Thymus (tissue), 11 donors: ENCODE measurements at regions not wholly inside any gene's neighbourhood (a gene's known extent, or its start where the extent isn't known, plus 50 kb on each side); places are given as distances from the start of the nearest gene placed in this dataset.
"Not testable (repeated sequence)": the region's sequence is repeated elsewhere in the genome, so short reads cannot be mapped to it uniquely, and the experiment has no call there.

Source experiments
- DNase-seq, 9 donors: peaks; one replicate each; pipeline ENCODE4 v3.0.0-alpha.2; 2013; ENCODE audit warnings: low spot score in 9 of 9, low read depth in 6 of 9, missing footprints in 1 of 9
- H3K27ac ChIP-seq, 2 donors: one replicate each; pipeline ENCODE4 v1.5.1; 2013; ENCODE audit warnings: control low read depth in 1 of 2, low read depth in 1 of 2, low read length in 1 of 2, mild to moderate bottlenecking in 1 of 2, moderate library complexity in 1 of 2
- H3K27me3 ChIP-seq, 2 donors: one replicate each; pipeline ENCODE4 v1.5.1; 2013; ENCODE audit warnings: low read length in 1 of 2; ENCODE audit not compliant: control insufficient read depth in 2 of 2, insufficient read depth in 1 of 2
- H3K36me3 ChIP-seq, 2 donors: one replicate each; pipeline ENCODE4 v1.5.1; 2013; ENCODE audit warnings: low read length in 1 of 2, mild to moderate bottlenecking in 1 of 2, moderate library complexity in 1 of 2; ENCODE audit not compliant: control insufficient read depth in 2 of 2, insufficient read depth in 2 of 2
- H3K4me1 ChIP-seq, 2 donors: one replicate each; pipeline ENCODE4 v1.5.1; 2013; ENCODE audit warnings: low read length in 2 of 2; ENCODE audit not compliant: control insufficient read depth in 2 of 2, insufficient read depth in 2 of 2
- H3K4me3 ChIP-seq, 2 donors: one replicate each; pipeline ENCODE4 v1.5.1; 2013; ENCODE audit warnings: low read length in 2 of 2, control low read depth in 1 of 2, mild to moderate bottlenecking in 1 of 2
- H3K9me3 ChIP-seq, 2 donors: one replicate each; pipeline ENCODE4 v1.5.1; 2013; ENCODE audit warnings: low read length in 1 of 2, mild to moderate bottlenecking in 1 of 2; ENCODE audit not compliant: control insufficient read depth in 2 of 2, insufficient read depth in 1 of 2
- WGBS: extraction: QIAGEN DNeasy Blood & Tissue Kit; methylation state at CpG from one replicate; pipeline ENCODE4 v1.1.7; 2013; 5-methylcytosine and 5-hydroxymethylcytosine counted together
- donor health status: healthy.

DNA sequence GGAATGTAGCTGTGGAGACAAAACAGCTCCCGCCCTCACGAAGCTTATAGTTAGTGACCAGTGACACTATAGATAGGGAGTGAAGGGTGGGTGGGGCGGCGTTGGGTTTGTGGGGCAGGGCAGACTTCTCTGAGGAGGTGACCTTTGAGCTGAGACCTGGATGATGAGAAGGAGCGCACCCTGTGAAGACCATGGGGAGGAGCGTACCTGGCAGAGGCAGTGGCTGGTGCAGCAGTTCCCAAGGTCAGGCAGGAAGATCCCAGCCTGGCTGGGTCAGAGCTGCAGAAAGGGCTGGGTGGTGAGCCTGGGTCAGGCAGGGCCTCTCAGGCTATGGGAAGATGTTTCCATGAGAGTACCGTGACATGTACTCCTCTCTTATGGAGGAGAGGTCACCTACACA, 135.0 kb upstream of the RCN1 start:
- DNase-seq = no peak
- Histone ChIP-seq H3K9me3 (no peaks in the 10 kb centered on the region), H3K27me3 (no peaks in the 10 kb centered on the region), H3K4me1 (no peaks in the 10 kb centered on the region), H3K4me3 (no peak overlapping the region), H3K27ac (no peak overlapping the region), H3K36me3 (no peaks in the 10 kb centered on the region)
- WGBS = 98% methylated on average over 7 of the region's 7 CpGs

GRCh38 chr11:31953803-31954327, 137.0 kb upstream of the RCN1 start:
- Histone ChIP-seq H3K36me3 (no peaks in the 10 kb centered on the region), H3K4me1 (no peaks in the 10 kb centered on the region), H3K9me3 (no peaks in the 10 kb centered on the region), H3K27me3 (no peaks in the 10 kb centered on the region), H3K27ac (no peak overlapping the region), H3K4me3 (no peak overlapping the region)
- DNase-seq = no peak
- WGBS = 55% methylated on average over 6 of the region's 6 CpGs

DNA sequence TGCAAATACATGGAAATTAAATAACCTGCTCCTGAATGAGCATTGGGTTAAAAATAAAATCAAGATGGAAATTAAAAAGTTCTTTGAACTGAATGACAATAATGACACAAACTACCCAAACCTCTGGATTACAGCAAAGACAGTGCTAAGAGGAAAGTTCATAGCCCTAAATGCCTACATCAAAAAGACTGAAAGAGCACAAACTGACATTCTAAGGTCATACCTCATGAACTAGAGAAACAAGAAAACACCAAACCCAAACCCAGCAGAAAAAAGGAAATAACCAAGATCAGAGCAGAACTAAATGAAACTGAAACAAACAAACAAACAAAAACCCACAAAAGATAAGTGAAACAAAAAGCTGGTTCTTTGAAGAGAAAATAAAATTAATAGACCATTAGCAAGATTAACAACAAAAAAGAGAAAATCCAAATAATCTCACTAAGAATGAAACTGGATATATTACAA, 138.6 kb upstream of the PAX6 start:
- H3K9me3 ChIP-seq, H3K27ac ChIP-seq, H3K36me3 ChIP-seq, H3K4me3 ChIP-seq, H3K27me3 ChIP-seq, H3K4me1 ChIP-seq, DNase-seq: not testable (repeated sequence)

- Histone ChIP-seq H3K4me1 (no peaks in the 10 kb centered on the region), H3K4me3 (no peak overlapping the region), H3K27me3 (no peaks in the 10 kb centered on the region), H3K27ac (no peak overlapping the region), H3K36me3 (no peaks in the 10 kb centered on the region), H3K9me3 (no peaks in the 10 kb centered on the region)
- 80% methylated on average over 6 of the region's 6 CpGs for WGBS
- no peak for DNase-seq
Observed at GRCh38 chr11:31947051-31947450, 135.9 kb upstream of the PAX6 start.

DNA sequence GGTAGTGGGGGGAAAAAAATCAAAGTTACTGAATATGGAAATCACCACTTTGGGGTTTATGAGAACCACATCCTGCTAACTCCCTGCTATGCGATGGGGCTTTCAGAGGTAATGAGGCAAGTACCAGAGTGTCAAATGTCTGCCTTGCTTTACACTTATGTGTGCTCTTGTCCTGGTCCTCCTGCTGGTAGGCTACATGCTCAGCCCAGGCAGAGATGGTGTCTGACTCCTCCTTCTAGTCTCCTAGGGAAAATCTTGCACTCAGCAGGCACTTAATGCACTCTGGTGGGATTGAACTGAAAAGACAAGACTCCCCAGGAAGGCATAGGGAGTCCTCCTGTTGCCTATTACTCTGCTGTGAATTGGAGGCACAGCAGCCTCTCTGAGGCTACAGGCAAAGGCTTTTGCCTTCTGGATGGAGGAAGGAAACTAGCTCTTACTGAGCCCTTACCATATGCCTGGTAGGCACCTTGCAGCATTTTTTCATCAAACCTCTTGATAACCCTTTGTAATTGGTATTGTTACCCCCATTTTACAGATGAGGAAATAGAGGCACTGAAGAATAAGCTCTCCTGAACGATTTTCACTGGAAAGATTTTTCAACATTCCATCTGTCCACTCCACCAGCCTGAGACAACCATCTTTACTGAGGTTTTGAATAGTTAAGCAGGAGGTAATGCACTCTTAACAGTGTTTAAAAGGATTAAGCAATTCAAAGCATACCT, 132.1 kb upstream of the PAX6 start:
- H3K27ac ChIP-seq = no peak overlapping the region
- H3K4me3 ChIP-seq = no peak overlapping the region
- no peaks in the 10 kb centered on the region for H3K9me3 ChIP-seq
- no peaks in the 10 kb centered on the region for H3K27me3 ChIP-seq
- H3K4me1 ChIP-seq = no peaks in the 10 kb centered on the region
- WGBS = 60% methylated on average over 2 of the region's 2 CpGs
- H3K36me3 ChIP-seq = no peaks in the 10 kb centered on the region
- DNase-seq = peak in 1 of 9 donors; percentile 6

DNA sequence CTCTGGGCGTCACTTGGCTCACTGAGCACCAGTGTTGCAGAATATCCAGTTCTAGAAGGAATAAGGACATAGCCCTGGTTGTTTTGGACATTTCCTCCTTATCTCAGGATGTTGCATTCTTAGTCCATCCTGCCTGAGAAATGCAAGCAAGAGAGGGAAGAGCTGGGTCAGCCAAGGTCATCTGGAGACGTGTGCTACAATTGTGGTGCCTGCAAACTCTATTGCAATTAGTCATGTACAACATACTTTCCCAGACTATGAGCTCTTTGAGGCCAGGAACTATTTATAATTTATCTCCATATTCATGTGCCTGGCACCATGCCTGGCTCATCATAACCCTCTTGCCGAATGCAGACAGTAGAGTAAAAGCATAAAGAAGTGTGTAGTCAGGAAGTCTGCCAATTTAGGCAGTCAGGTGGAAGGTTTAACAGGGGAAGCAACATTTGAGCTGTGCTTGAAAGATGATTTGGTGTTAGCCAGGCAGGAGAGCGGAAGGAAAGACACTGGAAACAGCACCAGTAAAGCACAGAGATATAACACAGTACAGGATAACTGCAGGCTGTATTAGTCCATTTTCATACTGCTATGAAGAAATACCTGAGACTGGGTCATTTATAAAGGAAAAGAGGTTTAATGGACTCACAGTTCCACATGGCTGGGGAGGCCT, 129.4 kb upstream of the PAX6 start:
- Histone ChIP-seq H3K9me3 (no peaks in the 10 kb centered on the region), H3K36me3 (no peaks in the 10 kb centered on the region), H3K4me1 (no peaks in the 10 kb centered on the region), H3K4me3 (no peak overlapping the region), H3K27me3 (no peaks in the 10 kb centered on the region), H3K27ac (no peak overlapping the region)
- 76% methylated on average over 4 of the region's 4 CpGs for WGBS
- no peak for DNase-seq

DNA sequence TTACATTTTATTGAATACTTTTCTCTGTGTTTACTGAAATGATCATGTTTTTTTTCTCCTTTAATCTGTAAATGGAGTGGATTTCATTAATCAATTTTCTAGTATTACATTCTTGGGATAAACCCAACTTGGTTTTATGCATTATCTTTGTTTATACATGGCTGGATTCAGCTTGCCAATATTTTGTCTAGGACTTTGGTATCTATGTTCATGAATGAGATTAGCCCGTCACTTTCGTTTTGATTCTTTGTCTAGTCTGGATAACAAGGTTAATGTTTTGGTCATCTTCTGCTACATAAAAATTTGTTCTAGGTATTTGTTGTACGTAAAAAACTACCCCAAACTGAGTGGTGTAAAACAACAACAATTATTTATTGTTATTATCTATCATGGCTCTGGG, 127.9 kb upstream of the PAX6 start:
- H3K27me3 ChIP-seq = no peaks in the 10 kb centered on the region
- 97% methylated on average over 3 of the region's 3 CpGs for WGBS
- H3K4me1 ChIP-seq = no peaks in the 10 kb centered on the region
- no peak overlapping the region for H3K27ac ChIP-seq
- H3K4me3 ChIP-seq = no peak overlapping the region
- H3K9me3 ChIP-seq = no peaks in the 10 kb centered on the region
- no peak for DNase-seq
- H3K36me3 ChIP-seq = no peaks in the 10 kb centered on the region

DNA sequence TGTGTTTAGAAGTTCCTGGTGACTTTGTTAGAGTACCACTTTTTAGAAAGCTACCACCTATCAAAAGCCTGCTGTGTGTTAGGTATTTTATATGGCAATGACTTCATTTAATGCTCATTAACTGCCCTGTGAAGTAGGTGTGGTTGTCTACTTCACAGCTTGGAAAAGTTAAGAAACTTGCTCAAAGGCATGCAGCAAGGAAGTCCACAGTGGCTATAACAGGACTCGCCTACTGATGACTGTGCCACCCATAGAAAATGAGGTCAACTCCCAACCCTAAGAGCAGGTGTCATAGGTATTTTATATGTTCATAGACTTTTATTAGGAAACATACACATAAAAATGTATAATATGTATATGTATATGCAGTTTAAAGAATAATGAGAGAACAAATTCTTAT, 125.2 kb upstream of the PAX6 start:
- H3K4me3 ChIP-seq = no peak overlapping the region
- no peaks in the 10 kb centered on the region for H3K4me1 ChIP-seq
- H3K27ac ChIP-seq = no peak overlapping the region
- no peak for DNase-seq
- no peaks in the 10 kb centered on the region for H3K9me3 ChIP-seq
- no peaks in the 10 kb centered on the region for H3K27me3 ChIP-seq
- no peaks in the 10 kb centered on the region for H3K36me3 ChIP-seq
- WGBS = 88% methylated on average over 1 of the region's 1 CpG

- no peak overlapping the region for H3K4me3 ChIP-seq
Observed at GRCh38 chr11:31932879-31933278, 121.8 kb upstream of the PAX6 start.

More at GRCh38 chr11:31932879-31933278, 121.8 kb upstream of the PAX6 start:
- no peaks in the 10 kb centered on the region for H3K27me3 ChIP-seq
- H3K27ac ChIP-seq = no peak overlapping the region
- WGBS = 92% methylated on average over 9 of the region's 9 CpGs
- no peaks in the 10 kb centered on the region for H3K36me3 ChIP-seq
- H3K4me1 ChIP-seq = no peaks in the 10 kb centered on the region
- no peaks in the 10 kb centered on the region for H3K9me3 ChIP-seq
- no peak for DNase-seq
